GM18907 (cell line): ENCODE measurements at regions not wholly inside any gene's neighbourhood (a gene's known extent, or its start where the extent isn't known, plus 50 kb on each side); places are given as distances from the start of the nearest gene placed in this dataset.

Experiments
- ATAC-seq: cut with Tn5 transposase; IDR thresholded peaks from one replicate; pipeline ENCODE4 v1.9.1; 2021; ENCODE audit warnings: mild to moderate bottlenecking, moderate library complexity; ENCODE audit not compliant: unreplicated experiment

DNA sequence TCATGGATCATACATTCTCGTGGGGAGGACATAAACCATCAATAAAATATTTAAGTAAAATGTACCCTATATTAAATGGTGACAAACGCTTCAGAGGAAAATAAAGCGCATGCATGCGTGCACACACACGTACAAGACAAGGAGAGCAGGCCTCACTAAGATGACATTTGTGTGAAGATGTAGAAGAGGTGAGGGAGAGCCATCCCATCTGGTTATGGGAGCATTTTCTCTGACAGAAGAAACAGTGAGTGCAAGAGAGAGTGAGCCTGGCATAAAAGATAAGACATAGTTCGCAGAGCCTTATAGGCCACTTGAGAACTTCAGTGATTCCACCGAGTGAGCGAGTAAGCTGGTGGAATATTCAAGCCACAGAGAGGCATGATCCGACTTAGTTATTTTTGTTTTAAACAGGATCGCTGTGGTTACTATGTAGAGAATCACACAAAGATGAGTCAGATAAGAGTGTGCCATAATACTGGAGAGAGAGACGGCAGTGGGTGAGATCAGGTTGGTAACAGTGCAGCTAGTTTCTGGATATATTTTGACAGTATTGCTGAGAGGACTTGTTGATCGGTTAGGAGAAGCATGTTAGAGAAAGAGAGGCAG, 624.2 kb downstream of the PLPP3 start:
- no peak for ATAC-seq

DNA sequence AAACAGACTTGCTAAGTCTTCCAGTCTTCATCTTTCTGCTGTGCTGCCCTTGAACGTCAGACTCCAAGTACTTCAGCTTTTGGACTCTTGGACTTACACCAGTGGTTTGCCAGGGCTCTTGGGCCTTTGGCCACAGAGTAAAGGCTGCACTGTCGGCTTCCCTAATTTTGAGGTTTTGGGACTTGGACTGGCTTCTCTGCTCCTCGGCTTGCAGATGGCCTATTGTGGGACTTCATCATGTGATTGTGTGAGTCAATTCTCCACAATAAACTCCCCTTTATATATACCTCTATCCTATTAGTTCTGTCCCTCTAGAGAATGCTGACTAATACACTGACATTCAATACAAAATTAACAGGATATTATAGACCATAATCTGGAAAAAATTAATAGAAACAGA, 628.1 kb downstream of the PLPP3 start:
- ATAC-seq, result no peak

DNA sequence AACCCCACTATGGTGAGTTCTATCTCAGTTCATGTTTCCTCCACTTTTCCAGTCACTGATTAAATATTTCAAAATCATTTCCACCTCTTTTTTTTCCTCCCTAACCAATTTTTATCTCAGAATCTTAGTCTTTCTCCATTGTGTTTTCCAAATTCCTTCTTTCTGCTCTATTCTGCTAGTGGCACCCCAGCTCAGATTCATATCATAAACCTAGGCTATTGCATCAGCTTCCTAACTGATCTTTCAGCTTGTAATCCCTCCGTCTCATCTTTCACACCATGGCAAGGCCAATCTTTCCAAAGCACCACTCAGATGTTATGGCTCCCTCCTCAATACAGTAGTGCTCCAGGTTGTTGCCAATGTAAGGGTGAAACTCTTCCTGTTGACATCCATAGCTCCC, 631.9 kb downstream of the PLPP3 start:
- no peak for ATAC-seq

DNA sequence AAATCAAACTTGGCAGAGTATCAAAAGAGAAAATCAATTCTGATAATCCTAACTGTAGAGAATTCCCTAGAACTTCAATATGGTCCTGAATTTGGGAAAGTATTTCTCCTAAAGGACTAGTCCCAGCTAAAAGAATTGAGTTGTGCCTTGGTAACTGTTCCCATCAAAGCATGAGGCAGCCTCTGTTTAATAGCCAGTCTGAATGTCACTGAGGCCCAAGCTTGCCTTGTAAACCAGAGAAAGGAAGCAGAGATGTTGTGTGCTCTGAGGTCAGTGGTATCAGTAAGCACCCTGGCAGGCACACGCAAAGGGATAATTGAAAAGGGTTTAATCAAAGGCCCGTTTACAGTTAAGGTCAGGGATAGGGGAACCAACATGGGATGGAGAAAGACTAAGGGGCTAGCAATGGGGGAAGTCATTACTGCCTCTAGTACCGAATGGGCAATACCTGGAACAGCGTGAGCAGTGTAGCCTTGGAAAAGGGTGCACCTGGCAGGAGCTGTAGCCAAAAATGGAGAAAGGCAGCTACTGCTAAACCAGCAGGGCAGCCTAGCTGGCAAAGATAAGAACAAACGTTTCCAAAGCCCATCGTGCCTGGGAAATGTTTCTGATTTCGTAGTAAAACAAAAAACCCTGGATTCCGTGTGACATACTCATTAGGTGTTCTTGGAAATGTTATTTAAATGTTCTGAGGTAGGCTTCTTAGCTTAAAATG, 635.5 kb downstream of the PLPP3 start:
- ATAC-seq, result no peak

DNA sequence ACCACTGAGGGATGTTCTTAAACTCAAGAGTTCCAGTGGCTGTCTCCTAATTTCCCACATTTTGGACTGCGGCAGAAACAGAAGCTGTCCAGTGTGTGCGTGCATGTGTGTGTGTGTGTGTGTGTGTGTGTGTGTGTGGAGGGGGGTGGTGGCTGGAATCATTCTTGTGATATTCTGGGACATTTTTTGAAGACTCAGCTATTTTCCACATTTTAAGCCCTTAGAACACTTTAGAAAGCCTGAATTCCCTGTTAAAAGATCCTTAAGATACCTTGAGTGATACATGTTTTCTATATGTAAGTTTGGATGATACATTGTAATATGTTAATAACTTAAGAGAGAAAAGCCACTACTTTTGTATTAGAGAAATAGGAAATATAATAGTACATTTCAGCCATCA, 636.4 kb downstream of the PLPP3 start:
- no peak for ATAC-seq

DNA sequence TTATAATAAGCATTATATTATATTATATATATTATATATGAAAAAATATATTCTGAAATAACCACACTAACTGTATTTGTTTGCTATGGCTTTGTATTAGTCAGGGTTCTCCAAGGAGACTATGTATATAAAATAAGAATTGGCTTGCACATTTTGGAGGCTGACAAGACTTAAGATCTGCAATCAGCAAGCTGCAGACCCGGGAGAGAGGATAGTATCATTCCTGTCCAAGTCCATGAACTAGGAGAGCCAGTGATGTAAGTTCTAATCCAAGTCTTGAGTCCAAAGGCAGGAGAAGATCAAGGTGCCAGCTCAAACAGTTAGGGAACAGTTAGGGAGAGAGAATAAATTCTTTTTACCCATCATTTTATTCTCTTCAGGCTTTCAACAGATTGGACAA, 639.5 kb downstream of the PLPP3 start:
- no peak for ATAC-seq

DNA sequence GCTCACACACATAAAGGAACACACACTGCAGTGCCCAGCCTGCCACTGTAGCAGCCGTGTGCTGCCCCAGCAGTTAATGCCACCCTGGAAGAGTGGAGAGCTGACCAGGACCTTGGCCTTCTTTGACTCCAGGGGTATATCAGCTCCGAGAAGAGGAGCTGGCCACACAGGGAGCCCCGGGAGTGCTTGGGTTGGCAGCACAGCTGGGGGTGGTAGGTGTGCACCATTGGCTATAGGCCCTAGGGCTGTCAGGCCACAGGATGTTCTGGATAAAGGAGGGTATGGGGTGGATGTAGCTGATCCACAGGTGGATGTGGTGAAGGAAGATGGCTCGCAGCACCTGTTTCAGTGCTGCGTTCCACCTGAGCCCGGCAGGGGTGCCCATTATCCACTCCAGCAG, 640.5 kb downstream of the PLPP3 start:
- no peak for ATAC-seq

DNA sequence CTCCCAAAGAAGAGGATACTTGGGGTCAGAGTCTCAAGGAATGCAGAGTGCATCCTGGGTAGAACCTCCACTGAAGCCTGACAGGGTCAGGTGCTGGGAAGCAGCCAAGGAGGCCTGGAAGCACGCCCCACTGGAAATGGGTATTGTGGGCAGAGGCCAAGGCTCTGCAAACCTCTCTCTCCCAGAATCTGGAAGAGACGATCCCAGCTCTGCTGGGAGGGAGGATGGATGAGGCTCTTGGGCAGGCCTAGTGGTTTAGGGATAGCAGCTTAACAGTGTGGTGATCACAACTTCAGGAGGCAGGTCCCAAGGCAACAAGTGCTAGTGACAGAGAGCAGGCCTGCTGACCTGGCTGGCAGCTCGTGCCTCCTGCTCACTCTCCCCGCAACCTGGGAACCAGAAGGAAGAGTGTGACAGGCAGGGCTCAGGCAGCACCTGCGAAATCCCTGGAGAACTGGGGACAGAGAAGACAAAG, 641.0 kb downstream of the PLPP3 start:
- ATAC-seq, result no peak

DNA sequence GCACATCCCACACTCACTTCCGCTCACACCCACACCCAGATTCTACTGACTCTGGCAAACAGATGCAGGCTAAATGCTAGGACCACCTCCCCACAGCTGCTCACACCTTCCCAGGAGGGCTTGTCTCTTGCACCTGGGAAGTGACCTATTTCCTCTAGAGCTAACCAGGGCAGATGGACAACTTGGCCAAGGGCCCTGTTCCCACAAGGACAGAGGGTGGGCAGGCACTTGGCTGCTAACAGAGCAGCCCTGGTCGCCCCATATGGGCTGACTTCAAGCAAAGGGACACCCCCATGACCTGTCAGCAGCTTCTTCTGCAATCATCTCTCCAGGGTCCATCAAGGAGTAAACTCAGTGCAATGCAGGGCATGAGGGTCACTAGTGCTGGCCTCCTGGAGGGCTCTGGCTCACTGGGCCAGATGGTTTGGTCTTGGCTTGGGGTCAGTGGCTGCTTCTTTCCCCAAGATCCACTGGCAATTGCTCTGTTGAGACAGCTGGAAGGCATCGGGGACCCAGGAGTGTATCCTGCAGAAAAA, 641.5 kb downstream of the PLPP3 start:
- ATAC-seq, result no peak

DNA sequence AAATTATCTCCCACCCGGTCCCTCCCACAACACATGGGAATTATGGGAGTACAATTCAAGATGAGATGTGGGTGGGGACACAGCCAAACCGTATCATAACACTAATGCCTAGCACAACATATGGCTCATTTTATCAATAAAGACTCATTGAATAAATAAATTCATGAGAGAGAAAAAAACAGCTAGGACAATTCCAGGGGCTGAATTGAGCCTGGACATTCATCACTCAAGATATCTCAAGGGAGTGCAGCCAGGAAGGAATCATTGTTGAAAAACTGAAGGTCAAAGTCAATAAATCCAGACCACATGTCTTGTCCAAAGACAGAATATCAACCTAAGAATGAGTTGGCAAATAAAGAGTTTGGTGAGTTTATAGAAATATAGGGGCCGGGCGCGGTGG, 644.1 kb downstream of the PLPP3 start:
- ATAC-seq, result no peak

DNA sequence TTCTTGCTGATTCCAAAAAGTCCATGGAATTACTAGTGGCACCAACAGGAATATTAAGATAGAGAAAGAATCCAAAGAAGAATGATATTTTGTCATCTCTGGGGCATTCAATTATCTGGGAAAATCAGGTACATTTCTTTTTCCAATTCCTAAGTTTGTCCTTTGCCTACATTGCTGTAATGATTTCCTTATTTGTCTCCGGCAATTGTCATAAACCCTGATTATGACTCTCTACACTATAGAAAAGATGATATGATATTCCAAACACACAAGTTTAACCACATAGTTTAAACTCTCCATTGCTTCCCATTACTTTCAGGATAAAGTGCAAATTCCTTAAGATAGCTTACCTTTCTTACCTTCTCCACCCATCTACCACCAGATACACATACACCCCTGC, 647.0 kb downstream of the PLPP3 start:
- no peak for ATAC-seq

DNA sequence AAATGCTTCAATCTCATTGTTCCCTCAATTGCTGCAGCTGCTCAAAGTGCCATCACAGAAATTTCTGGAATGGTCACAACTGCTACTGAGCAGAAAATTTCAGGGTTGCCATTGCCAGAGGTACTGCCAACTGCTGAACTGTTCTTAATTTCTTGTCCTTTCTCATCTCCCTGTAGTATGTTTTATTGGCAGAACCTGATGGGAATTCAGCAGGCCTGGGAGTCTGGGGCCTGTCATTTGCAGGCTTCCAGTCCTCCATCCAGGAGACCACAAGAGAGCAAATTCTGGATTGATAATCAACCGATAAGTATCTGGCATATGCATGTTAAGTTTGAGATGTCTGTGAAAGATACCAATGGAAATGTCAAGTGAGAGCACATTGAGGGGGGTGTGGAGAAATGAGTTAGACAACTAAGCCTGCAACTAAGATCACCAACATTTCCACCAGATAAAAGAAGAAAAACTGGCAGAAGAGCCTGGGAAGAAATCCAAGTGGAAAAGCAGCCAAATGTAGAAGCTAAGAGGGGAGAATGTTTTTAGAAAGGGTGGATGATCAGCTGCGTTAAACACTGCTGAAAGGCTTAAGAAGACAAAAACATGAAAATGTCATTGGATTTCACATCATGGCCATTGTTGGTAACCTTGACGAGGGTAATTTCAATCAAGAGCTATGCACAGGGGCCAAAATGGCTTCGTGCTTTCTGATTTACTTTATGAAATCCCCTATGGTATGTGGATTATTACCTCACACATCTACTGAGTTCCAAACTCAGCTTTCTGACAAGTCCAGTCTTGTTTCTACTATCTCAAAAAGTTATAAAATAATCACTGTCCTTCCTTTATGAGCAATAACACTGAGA, 648.1 kb downstream of the PLPP3 start:
- no peak for ATAC-seq

DNA sequence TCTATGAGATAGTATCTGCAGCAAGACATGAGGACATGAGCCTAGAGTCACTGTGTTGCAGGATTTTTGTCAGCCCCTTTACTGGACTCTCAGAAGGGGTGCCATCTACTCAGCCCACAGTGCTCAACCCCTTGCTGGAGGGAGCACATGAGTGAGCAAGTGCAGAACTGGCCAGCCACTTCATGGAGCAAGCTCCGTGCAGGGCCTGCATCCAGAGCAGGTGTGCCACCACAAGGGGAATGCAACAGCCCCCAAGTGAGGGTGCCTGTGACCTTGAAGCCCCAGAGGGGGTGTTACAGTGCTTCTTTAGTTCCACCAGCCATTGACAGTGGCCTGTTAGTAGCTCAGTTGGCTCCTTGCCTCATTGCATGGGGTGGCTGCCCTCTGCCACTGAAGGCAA, 649.7 kb downstream of the PLPP3 start:
- ATAC-seq, result no peak

DNA sequence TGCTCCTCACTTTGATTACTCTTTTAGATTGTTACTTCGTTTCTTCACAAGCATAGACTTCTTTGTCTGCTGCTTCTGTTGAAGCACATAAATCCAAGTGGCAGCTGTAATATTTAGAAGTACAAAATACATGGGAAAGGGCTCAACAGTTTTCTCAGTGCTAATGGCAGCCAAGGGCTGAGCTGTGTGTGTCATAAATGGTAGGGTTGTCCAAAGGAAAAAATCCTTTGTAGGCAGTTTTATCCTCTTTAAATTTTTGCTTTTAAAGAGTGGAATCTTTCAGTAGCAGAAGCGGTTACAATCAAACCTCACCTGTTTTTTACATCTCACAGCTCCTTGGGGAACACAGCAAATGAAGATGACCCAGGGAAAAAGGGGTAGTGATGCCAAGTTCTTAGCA, 650.8 kb downstream of the PLPP3 start:
- ATAC-seq, result no peak

DNA sequence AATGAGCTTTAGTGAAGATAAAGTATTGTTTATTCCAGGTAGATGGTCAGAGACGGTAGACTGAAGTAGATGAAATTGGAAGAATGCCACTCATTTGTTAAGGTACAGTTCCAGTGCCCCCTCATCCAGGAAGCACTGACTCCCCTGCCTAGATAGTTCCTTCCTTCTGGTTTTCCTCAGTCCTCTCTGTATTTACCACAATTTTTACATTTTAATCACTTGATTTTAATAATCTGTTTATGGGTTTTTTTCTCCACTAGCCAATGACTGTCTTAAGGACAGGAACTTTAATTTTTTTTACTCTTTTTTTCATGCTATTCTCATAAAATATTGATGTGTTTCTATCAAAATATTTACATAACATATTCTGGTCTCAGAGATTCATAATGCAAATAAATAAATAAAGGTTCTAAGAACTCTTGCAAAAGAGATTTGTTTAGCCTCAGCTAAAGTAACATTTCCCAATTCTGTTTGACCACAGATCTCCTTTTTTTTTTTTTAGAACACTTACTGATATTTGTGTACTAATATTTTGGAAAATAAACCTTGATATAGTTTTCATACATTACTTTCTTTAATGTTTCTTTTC, 651.6 kb downstream of the PLPP3 start:
- no peak for ATAC-seq

DNA sequence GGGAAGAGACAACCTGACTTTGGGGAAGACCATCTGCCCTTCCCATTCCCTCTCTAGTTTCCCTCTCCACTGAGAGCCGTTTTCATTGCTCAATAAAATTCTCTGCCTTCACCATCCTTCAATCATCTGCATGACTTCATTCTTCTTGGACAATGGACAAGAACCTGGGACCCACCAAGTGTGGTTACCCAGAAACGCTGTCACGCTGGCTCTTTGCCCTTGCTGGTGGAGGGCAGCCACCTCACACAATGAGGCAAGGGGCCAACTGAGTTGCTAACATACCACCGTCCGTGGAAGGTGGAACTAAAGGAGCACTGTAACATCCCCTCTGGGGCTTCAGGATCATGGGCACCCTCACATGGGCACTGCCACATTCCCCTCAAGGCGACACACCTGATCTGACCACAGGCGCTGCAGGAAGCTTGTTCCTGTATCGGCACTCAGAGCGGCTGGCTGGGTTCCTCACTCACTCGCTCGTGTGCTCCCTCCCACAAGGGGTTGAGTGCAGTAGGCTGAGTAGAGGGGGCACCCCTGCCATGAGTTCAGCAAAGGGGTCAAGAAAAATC, 652.4 kb downstream of the PLPP3 start:
- ATAC-seq, result no peak

DNA sequence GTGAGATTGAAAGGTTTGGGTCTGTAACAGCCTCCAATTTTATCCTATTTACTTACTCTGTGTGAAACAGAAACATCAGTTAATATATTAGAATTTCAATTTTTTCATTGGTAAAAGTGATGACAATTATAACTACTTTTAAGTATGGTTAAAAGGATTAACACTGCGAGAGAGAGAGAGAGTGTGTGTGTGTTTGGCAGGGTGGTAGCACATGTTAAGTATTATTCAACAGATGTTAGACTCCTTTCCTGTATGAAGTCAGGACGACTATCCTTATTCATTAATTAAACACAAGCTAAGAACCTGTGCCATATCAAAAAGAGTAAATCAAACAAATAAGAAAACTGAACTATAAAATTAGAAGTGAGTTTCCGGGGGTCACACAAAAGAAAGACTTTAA, 662.5 kb downstream of the PLPP3 start:
- ATAC-seq, result no peak

DNA sequence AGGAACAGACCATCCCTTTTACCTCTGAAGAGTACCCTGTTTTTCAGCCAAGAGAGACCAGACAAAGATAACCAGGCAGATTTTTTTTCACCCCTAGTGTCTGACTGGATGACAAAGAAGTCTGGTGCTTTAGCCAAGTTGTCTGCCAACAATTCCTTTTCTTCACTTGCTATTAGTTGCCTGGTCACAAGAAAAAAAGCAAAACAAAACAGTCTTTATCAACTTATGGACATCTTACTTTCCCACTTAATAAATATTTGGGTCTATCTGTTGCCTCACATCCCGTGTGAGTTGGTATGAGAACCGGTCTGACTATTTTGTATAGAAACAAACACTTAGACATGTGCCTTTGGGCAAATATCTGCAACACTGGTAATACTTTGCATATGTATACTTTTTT, 662.9 kb downstream of the PLPP3 start:
- no peak for ATAC-seq

DNA sequence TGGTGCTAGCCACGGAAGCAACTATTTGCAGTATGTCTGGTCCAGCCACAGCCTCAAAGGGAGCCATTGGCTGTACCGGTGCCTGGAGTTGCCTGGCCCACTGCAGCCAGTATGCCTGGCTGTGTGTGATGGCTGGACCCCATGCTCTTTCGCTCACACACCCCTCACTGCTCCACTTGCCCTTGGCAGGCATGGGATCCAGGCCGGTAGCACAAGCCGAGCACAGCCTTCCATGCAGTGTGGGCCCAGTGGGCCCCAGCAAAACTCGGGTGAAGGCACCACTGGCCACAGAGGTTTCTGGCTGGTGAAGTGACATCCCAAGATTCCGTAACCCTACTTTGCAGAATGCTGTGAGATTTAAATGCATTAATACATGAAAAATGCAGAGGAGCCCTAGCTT, 665.8 kb downstream of the PLPP3 start:
- no peak for ATAC-seq

DNA sequence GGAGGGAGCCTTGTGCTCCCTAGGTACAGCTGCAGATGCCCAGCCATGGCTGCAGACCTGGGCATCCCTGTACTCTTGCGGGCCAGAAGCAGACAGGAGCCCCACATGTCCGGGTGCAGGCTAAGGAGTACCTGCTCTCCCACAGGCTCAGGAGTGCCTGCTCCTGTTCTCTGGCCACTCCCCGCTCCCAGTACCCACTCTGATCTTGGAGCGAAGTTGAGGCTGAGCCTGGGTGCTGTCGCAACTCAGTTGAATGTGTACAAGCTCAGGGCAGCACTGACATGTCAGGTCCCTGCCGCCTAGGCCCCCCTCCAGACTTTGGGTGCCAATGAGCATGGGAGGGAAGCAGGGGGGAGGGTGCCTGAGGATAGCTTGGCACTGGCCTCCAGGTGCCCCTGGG, 666.9 kb downstream of the PLPP3 start:
- ATAC-seq, result no peak

DNA sequence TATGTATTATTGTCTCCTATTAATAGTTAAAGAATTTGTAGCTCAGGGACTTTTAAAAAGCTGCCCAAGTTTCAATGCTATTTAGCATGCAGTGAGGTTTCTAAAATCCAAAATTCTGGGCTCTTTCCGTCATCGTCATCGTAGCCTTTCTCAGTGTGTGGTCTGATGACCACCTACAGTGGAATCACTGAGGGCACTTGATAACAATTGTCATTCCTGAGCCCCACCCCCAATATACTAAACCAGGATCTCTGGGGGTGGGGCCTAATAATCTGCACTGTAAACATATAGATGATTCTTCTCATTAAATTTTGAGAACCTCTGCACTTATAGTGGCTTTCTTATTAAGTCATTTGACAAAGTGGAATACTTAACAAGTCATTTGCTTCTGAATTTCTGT, 674.8 kb downstream of the PLPP3 start:
- ATAC-seq, result no peak
